ENCODE measurements at regions not wholly inside any gene's neighbourhood (a gene's known extent, or its start where the extent isn't known, plus 50 kb on each side); places are given as distances from the start of the nearest gene placed in this dataset.

- no peak overlapping the region for H3K4me3 ChIP-seq (ENCODE audit: low read length)
- H3F3A ChIP-seq (ENCODE audit: insufficient read depth, low read length, poor library complexity, severe bottlenecking): no peaks in the 10 kb centered on the region
- H3K36me3 ChIP-seq (ENCODE audit: insufficient read depth, low read length): no peaks in the 10 kb centered on the region
- no peaks in the 10 kb centered on the region for H3K79me2 ChIP-seq (replicated peaks; ENCODE audit: insufficient read depth, low read length)
- H3K27me3 ChIP-seq (ENCODE audit: insufficient read depth, low read depth, low read length): no peaks in the 10 kb centered on the region
- H4K20me1 ChIP-seq (ENCODE audit: insufficient read depth): no peaks in the 10 kb centered on the region
- TF ChIP-seq MXI1 (conservative IDR thresholded peaks at IDR 0.05; ENCODE audit: poor library complexity, severe bottlenecking): no peak
- no peak for TF ChIP-seq POLR2AphosphoS5 (IDR thresholded peaks at IDR 0.05)
- TF ChIP-seq REST (IDR thresholded peaks at IDR 0.05; ENCODE audit: borderline replicate concordance): no peak
- TF ChIP-seq CTCF (IDR thresholded peaks at IDR 0.05; ENCODE audit: poor library complexity, severe bottlenecking): no peak
- TF ChIP-seq EZH2 (IDR thresholded peaks at IDR 0.05; ENCODE audit: borderline replicate concordance, insufficient read depth, low read length, poor library complexity, severe bottlenecking): no peak
- no peak for TF ChIP-seq SMC3 (conservative IDR thresholded peaks at IDR 0.05; ENCODE audit: poor library complexity)
- TF ChIP-seq TAF1 (IDR thresholded peaks at IDR 0.05; ENCODE audit: low read depth): no peak
- no peak for TF ChIP-seq EP300 (conservative IDR thresholded peaks at IDR 0.05; ENCODE audit: poor library complexity, severe bottlenecking)
- TF ChIP-seq RAD21 (conservative IDR thresholded peaks at IDR 0.05): no peak
- no peak overlapping the region for H3K27ac ChIP-seq (ENCODE audit: low read length)
- H3K4me2 ChIP-seq (ENCODE audit: low read length): no peak overlapping the region
- no peak overlapping the region for H3K9ac ChIP-seq (ENCODE audit: low read length)
- H2AFZ ChIP-seq (ENCODE audit: low read depth, low read length): no peak overlapping the region
- peaks cover 4% of the 10 kb centered on the region for H3K9me2 ChIP-seq (ENCODE audit: insufficient read depth, low read length)
- H3K9me3 ChIP-seq (ENCODE audit: low read length): no peaks in the 10 kb centered on the region
Measured at GRCh38 chr2:17135619-17136018, 382.6 kb downstream of the RAD51AP2 start.

- Histone ChIP-seq H3F3A (ENCODE audit: insufficient read depth, low read length, poor library complexity, severe bottlenecking) (no peaks in the 10 kb centered on the region), H3K79me2 (replicated peaks; ENCODE audit: insufficient read depth, low read length) (no peaks in the 10 kb centered on the region)
Measured at GRCh38 chr2:17133052-17133671, 385.1 kb downstream of the RAD51AP2 start.

More at GRCh38 chr2:17133052-17133671, 385.1 kb downstream of the RAD51AP2 start:
- Histone ChIP-seq H3K27ac (ENCODE audit: low read length) (no peak overlapping the region), H3K9ac (ENCODE audit: low read length) (no peak overlapping the region), H3K4me2 (ENCODE audit: low read length) (no peak overlapping the region), H3K9me2 (ENCODE audit: insufficient read depth, low read length) (peaks cover 4% of the 10 kb centered on the region), H4K20me1 (ENCODE audit: insufficient read depth) (no peaks in the 10 kb centered on the region), H3K36me3 (ENCODE audit: insufficient read depth, low read length) (no peaks in the 10 kb centered on the region), H3K4me3 (ENCODE audit: low read length) (no peak overlapping the region), H3K27me3 (ENCODE audit: insufficient read depth, low read depth, low read length) (no peaks in the 10 kb centered on the region), H3K9me3 (ENCODE audit: low read length) (no peaks in the 10 kb centered on the region), H2AFZ (ENCODE audit: low read depth, low read length) (no peak overlapping the region)
- TF ChIP-seq SMC3 (conservative IDR thresholded peaks at IDR 0.05; ENCODE audit: poor library complexity): no peak
- no peak for TF ChIP-seq CTCF (IDR thresholded peaks at IDR 0.05; ENCODE audit: poor library complexity, severe bottlenecking)
- TF ChIP-seq REST (IDR thresholded peaks at IDR 0.05; ENCODE audit: borderline replicate concordance): no peak
- TF ChIP-seq TAF1 (IDR thresholded peaks at IDR 0.05; ENCODE audit: low read depth): no peak
- no peak for TF ChIP-seq RAD21 (conservative IDR thresholded peaks at IDR 0.05)
- TF ChIP-seq POLR2AphosphoS5 (IDR thresholded peaks at IDR 0.05): no peak
- TF ChIP-seq EZH2 (IDR thresholded peaks at IDR 0.05; ENCODE audit: borderline replicate concordance, insufficient read depth, low read length, poor library complexity, severe bottlenecking): no peak

Measured in neural cell (in vitro differentiated cells).